IMR-90 (cell line): ENCODE measurements at regions not wholly inside any gene's neighbourhood (a gene's known extent, or its start where the extent isn't known, plus 50 kb on each side); places are given as distances from the start of the nearest gene placed in this dataset.

Experiments
- ATAC-seq: fragments of 200-7000 bp; cut with Tn5 transposase; 2 replicates; pipeline ENCODE4 v1.9.1; 2020; ENCODE audit warnings: low read depth, mild to moderate bottlenecking, moderate library complexity
- BruUV-seq: library from RNA; stranded (reverse); fragments of 400-500 nt; replicated peaks from 2 replicates; lab custom pipeline; 2021; lab: Mats Ljungman, UMichigan
- CTCF ChIA-PET: fragments of 300-600 bp; formaldehyde crosslinking; extraction: SDS; loops from one replicate; lab custom pipeline; 2021; ENCODE audit warnings: antibody characterized with exemption; lab: Yijun Ruan, JAX
- POLR2A ChIA-PET: fragments of 300-600 bp; sonication (Branson Sonifier 250); formaldehyde crosslinking; loops from one replicate; lab custom pipeline; 2022; ENCODE audit warnings: antibody characterized with exemption; ENCODE audit not compliant: unreplicated experiment; lab: Charles Lee
- DNase-seq: peaks from one replicate; pipeline ENCODE4 v3.0.0; 2013
- H2AFZ ChIP-seq: replicated peaks from 2 replicates; pipeline ENCODE3; 2013; ENCODE audit warnings: low read length, mild to moderate bottlenecking; ENCODE audit not compliant: poor library complexity
- H2AK5ac ChIP-seq: 2 replicates; pipeline ENCODE4 v1.6.1; 2013; ENCODE audit warnings: low read depth, low read length, inconsistent platforms
- H2AK9ac ChIP-seq: replicated peaks from 2 replicates; pipeline ENCODE3; 2013; ENCODE audit warnings: mild to moderate bottlenecking, low read depth, low read length, moderate library complexity; ENCODE audit not compliant: poor library complexity
- H2BK120ac ChIP-seq: 2 replicates; pipeline ENCODE4 v1.6.1; 2013; ENCODE audit warnings: low read depth, low read length, inconsistent platforms
- H2BK15ac ChIP-seq: 3 replicates; pipeline ENCODE4 v1.6.1; 2013; ENCODE audit warnings: low read depth, low read length, inconsistent platforms
- H2BK20ac ChIP-seq: 2 replicates; pipeline ENCODE4 v1.6.1; 2013; ENCODE audit warnings: low read depth, mild to moderate bottlenecking, inconsistent platforms, low read length, moderate library complexity
- H2BK5ac ChIP-seq: 2 replicates; pipeline ENCODE4 v1.6.1; 2013; ENCODE audit warnings: mild to moderate bottlenecking, low read depth, low read length, inconsistent platforms; ENCODE audit not compliant: poor library complexity, severe bottlenecking
- H3K14ac ChIP-seq: replicated peaks from 2 replicates; pipeline ENCODE4 v1.6.1; 2013; ENCODE audit warnings: low read depth, low read length, inconsistent platforms
- H3K18ac ChIP-seq: 2 replicates; pipeline ENCODE4 v1.6.1; 2013; ENCODE audit warnings: low read depth, low read length, control low read depth
- H3K23ac ChIP-seq: 2 replicates; pipeline ENCODE4 v1.6.1; 2013; ENCODE audit warnings: low read depth, low read length, inconsistent platforms
- H3K27ac ChIP-seq: 2 replicates; pipeline ENCODE4 v1.5.1; 2013; ENCODE audit warnings: mild to moderate bottlenecking, control low read depth, low read length; ENCODE audit not compliant: insufficient read depth
- H3K27me3 ChIP-seq: 2 replicates; pipeline ENCODE4 v1.6.1; 2013; ENCODE audit warnings: low read length; ENCODE audit not compliant: control insufficient read depth, insufficient read depth
- H3K36me3 ChIP-seq: 2 replicates; pipeline ENCODE4 v1.6.1; 2013; ENCODE audit warnings: low read length, mixed read lengths; ENCODE audit not compliant: control insufficient read depth, insufficient read depth
- H3K4ac ChIP-seq: 2 replicates; pipeline ENCODE4 v1.6.1; 2013; ENCODE audit warnings: low read depth, low read length, inconsistent platforms
- H3K4me1 ChIP-seq: 2 replicates; pipeline ENCODE4 v1.6.1; 2013; ENCODE audit warnings: low read length, mixed read lengths; ENCODE audit not compliant: control insufficient read depth, insufficient read depth
- H3K4me2 ChIP-seq: 2 replicates; pipeline ENCODE4 v1.6.1; 2013; ENCODE audit warnings: low read depth, mild to moderate bottlenecking, control low read depth, low read length, moderate library complexity
- H3K4me3 ChIP-seq: 2 replicates; pipeline ENCODE4 v1.5.1; 2013; ENCODE audit warnings: low read depth, mild to moderate bottlenecking, control low read depth, low read length, moderate library complexity; ENCODE audit not compliant: insufficient read depth
- H3K56ac ChIP-seq: 2 replicates; pipeline ENCODE4 v1.6.1; 2013; ENCODE audit warnings: low read length, inconsistent platforms; ENCODE audit not compliant: insufficient read depth; ENCODE audit errors: extremely low read depth
- H3K79me1 ChIP-seq, 2 experiments: 2 replicates each; pipeline ENCODE4 v1.6.1; 2013; ENCODE audit warnings: low read length in 2 of 2, inconsistent platforms in 1 of 2, low read depth in 1 of 2
- H3K9ac ChIP-seq: 2 replicates; pipeline ENCODE4 v1.6.1; 2013; ENCODE audit warnings: low read depth, low read length, control low read depth
- H3K9me1 ChIP-seq: 2 replicates; pipeline ENCODE4 v1.6.1; 2013; ENCODE audit warnings: low read length, inconsistent platforms; ENCODE audit not compliant: insufficient read depth
- H3K9me3 ChIP-seq: 2 replicates; pipeline ENCODE4 v1.6.1; 2013; ENCODE audit warnings: low read length; ENCODE audit not compliant: control insufficient read depth, insufficient read depth
- H4K20me1 ChIP-seq: 2 replicates; pipeline ENCODE4 v1.6.1; 2013; ENCODE audit warnings: low read length, inconsistent platforms; ENCODE audit not compliant: insufficient read depth
- H4K5ac ChIP-seq: 2 replicates; pipeline ENCODE4 v1.6.1; 2013; ENCODE audit warnings: mild to moderate bottlenecking, low read depth, low read length, control low read depth
- H4K8ac ChIP-seq, 2 experiments: 2 replicates each; pipeline ENCODE4 v1.6.1; 2013; ENCODE audit warnings: low read depth in 2 of 2, low read length in 2 of 2, control low read depth in 1 of 2, inconsistent platforms in 1 of 2
- H4K91ac ChIP-seq: 2 replicates; pipeline ENCODE4 v1.6.1; 2013; ENCODE audit warnings: low read depth, low read length, inconsistent platforms; ENCODE audit not compliant: insufficient read depth
- BHLHE40 ChIP-seq: fragments of 150-350 bp; IDR thresholded peaks from 2 replicates; pipeline ENCODE4 v1.6.1; 2016; ENCODE audit warnings: mild to moderate bottlenecking, low read depth, low read length
- CEBPB ChIP-seq: IDR thresholded peaks from 2 replicates; pipeline ENCODE4 v1.6.1; 2012; ENCODE audit warnings: low read depth, low read length, improper control_type of control experiment
- FOS ChIP-seq: fragments of 150-350 bp; IDR thresholded peaks from 2 replicates; pipeline ENCODE4 v1.6.1; 2016; ENCODE audit warnings: low read depth, low read length
- MAZ ChIP-seq: IDR thresholded peaks from 2 replicates; pipeline ENCODE4 v1.6.1; 2012; ENCODE audit warnings: low read depth, mild to moderate bottlenecking, low read length, improper control_type of control experiment, moderate library complexity, borderline replicate concordance
- MXI1 ChIP-seq: IDR thresholded peaks from 2 replicates; pipeline ENCODE4 v1.6.1; 2012; ENCODE audit warnings: low read depth, mild to moderate bottlenecking, low read length, moderate library complexity, borderline replicate concordance
- NFE2L2 ChIP-seq: fragments of 150-350 bp; IDR thresholded peaks from 2 replicates; pipeline ENCODE4 v1.6.1; 2016; ENCODE audit warnings: low read depth, mild to moderate bottlenecking, low read length
- POLR2A ChIP-seq: IDR thresholded peaks from 2 replicates; pipeline ENCODE4 v1.6.1; 2012; ENCODE audit warnings: mild to moderate bottlenecking, low read depth, low read length
- RAD21 ChIP-seq: IDR thresholded peaks from 2 replicates; pipeline ENCODE4 v1.6.1; 2012; ENCODE audit warnings: low read length, improper control_type of control experiment
- RCOR1 ChIP-seq: IDR thresholded peaks from 2 replicates; pipeline ENCODE4 v1.6.1; 2012; ENCODE audit warnings: mild to moderate bottlenecking, low read length, improper control_type of control experiment; ENCODE audit not compliant: insufficient replicate concordance
- RFX5 ChIP-seq: IDR thresholded peaks from 2 replicates; pipeline ENCODE4 v1.8.0; 2012; ENCODE audit warnings: low read depth, mild to moderate bottlenecking, low read length, moderate library complexity
- dilution Hi-C: fragments of 300-500 bp; cut with HindIII; formaldehyde crosslinking; loops from one replicate; pipeline ENCODE4 v1.14.3; 2018; ENCODE audit warnings: low sequenced_read_pairs; ENCODE audit not compliant: unreplicated experiment
- in situ Hi-C: fragments of 300-500 bp; cut with MboI; formaldehyde crosslinking; loops from 3 replicates; pipeline ENCODE4 v1.14.3; 2019; ENCODE audit warnings: low sequenced_read_pairs, inconsistent platforms, mixed read lengths
- intact Hi-C: fragments of 100-400 bp; cut with micrococcal nuclease; formaldehyde crosslinking; loops from 2 replicates; pipeline ENCODE4 v1.10.0; 2022
- TF ChIP-seq, protein P1 (sequence below): fragments of 150-350 bp; IDR thresholded peaks from 2 replicates; pipeline ENCODE4 v1.6.1; 2017; ENCODE audit warnings: mild to moderate bottlenecking, antibody characterized with exemption, low read length, low read depth
- TF ChIP-seq, protein P2 (sequence below): conservative IDR thresholded peaks from 2 replicates; pipeline ENCODE4 v1.5.1; 2012; ENCODE audit warnings: mild to moderate bottlenecking, low read depth, low read length, improper control_type of control experiment
- TF ChIP-seq, protein P3 (sequence below): fragments of 150-350 bp; IDR thresholded peaks from 2 replicates; pipeline ENCODE4 v1.6.1; 2016; ENCODE audit warnings: low read depth, mild to moderate bottlenecking, low read length, moderate library complexity, borderline replicate concordance

DNA sequence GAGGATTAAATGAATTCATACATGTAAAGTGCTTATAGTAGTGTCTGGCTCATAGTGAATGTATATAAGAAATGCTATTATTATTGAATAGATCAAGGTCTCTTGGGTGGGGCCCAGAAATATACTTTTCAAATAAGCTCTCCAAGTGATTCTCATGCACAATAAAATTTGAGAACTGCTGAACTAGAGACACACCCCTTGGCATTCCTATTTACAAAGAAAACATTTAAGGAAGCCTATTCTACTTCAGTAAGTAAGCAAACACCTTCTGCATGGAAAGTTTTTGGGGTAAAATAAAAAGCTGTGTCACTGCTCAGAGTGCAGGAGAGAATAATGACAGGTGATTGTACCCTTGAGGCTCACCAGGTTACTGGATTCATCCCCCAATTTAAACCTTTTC is 75.2 kb downstream of the EOMES start:
- H3K9me1 ChIP-seq = peaks cover 8% of the 10 kb centered on the region
- H3K4me3 ChIP-seq = no peak overlapping the region
- H2AFZ ChIP-seq = no peak overlapping the region
- no peaks in the 10 kb centered on the region for H3K9me3 ChIP-seq
- H4K20me1 ChIP-seq = no peaks in the 10 kb centered on the region
- no peak overlapping the region for H4K8ac ChIP-seq
- no peak overlapping the region for H3K9ac ChIP-seq
- ChIA-PET CTCF (no interaction called here), POLR2A (no interaction called here)
- dilution Hi-C loops = no loop called here
- BruUV-seq = no TSS peak
- H2BK120ac ChIP-seq = no peak overlapping the region
- in situ Hi-C loops = no loop called here
- H3K18ac ChIP-seq = no peak overlapping the region
- no peak overlapping the region for H2AK9ac ChIP-seq
- no peak overlapping the region for H2BK20ac ChIP-seq
- no peak for ATAC-seq
- H3K4ac ChIP-seq = no peak overlapping the region
- H3K14ac ChIP-seq = no peak overlapping the region
- H3K4me2 ChIP-seq = no peak overlapping the region
- TF ChIP-seq, protein P1, sequence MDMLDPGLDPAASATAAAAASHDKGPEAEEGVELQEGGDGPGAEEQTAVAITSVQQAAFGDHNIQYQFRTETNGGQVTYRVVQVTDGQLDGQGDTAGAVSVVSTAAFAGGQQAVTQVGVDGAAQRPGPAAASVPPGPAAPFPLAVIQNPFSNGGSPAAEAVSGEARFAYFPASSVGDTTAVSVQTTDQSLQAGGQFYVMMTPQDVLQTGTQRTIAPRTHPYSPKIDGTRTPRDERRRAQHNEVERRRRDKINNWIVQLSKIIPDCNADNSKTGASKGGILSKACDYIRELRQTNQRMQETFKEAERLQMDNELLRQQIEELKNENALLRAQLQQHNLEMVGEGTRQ = no peak
- TF ChIP-seq RFX5 (no peak), FOS (no peak), BHLHE40 (no peak), MAZ (no peak), RCOR1 (no peak), CEBPB (no peak), NFE2L2 (no peak), POLR2A (no peak), RAD21 (no peak), MXI1 (no peak)
- TF ChIP-seq, protein P2, sequence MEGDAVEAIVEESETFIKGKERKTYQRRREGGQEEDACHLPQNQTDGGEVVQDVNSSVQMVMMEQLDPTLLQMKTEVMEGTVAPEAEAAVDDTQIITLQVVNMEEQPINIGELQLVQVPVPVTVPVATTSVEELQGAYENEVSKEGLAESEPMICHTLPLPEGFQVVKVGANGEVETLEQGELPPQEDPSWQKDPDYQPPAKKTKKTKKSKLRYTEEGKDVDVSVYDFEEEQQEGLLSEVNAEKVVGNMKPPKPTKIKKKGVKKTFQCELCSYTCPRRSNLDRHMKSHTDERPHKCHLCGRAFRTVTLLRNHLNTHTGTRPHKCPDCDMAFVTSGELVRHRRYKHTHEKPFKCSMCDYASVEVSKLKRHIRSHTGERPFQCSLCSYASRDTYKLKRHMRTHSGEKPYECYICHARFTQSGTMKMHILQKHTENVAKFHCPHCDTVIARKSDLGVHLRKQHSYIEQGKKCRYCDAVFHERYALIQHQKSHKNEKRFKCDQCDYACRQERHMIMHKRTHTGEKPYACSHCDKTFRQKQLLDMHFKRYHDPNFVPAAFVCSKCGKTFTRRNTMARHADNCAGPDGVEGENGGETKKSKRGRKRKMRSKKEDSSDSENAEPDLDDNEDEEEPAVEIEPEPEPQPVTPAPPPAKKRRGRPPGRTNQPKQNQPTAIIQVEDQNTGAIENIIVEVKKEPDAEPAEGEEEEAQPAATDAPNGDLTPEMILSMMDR = no peak
- TF ChIP-seq, protein P3, sequence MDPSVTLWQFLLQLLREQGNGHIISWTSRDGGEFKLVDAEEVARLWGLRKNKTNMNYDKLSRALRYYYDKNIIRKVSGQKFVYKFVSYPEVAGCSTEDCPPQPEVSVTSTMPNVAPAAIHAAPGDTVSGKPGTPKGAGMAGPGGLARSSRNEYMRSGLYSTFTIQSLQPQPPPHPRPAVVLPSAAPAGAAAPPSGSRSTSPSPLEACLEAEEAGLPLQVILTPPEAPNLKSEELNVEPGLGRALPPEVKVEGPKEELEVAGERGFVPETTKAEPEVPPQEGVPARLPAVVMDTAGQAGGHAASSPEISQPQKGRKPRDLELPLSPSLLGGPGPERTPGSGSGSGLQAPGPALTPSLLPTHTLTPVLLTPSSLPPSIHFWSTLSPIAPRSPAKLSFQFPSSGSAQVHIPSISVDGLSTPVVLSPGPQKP = no peak
- intact Hi-C loops = no loop called here
- no peak overlapping the region for H4K5ac ChIP-seq
- no peak overlapping the region for H3K56ac ChIP-seq
- H3K23ac ChIP-seq = no peak overlapping the region
- no peak overlapping the region for H2AK5ac ChIP-seq
- H3K4me1 ChIP-seq = peaks cover 6% of the 10 kb centered on the region
- H3K79me1 ChIP-seq = no peaks in the 10 kb centered on the region
- H3K27me3 ChIP-seq = no peaks in the 10 kb centered on the region
- no peak for DNase-seq
- H2BK15ac ChIP-seq = no peak overlapping the region
- no peak overlapping the region for H2BK5ac ChIP-seq
- no peaks in the 10 kb centered on the region for H3K36me3 ChIP-seq
- no peak overlapping the region for H3K27ac ChIP-seq
- H4K91ac ChIP-seq = no peak overlapping the region
